HG03442 (cell line): ENCODE measurements at regions not wholly inside any gene's neighbourhood (a gene's known extent, or its start where the extent isn't known, plus 50 kb on each side); places are given as distances from the start of the nearest gene placed in this dataset.
A peak's percentile ranks its signal among the peaks of the same experiment; 100 is the strongest.

Experiments used
- ATAC-seq: cut with Tn5 transposase; IDR thresholded peaks from one replicate; pipeline ENCODE4 v1.9.1; 2021; ENCODE audit warnings: mild to moderate bottlenecking, moderate library complexity; ENCODE audit not compliant: unreplicated experiment

DNA sequence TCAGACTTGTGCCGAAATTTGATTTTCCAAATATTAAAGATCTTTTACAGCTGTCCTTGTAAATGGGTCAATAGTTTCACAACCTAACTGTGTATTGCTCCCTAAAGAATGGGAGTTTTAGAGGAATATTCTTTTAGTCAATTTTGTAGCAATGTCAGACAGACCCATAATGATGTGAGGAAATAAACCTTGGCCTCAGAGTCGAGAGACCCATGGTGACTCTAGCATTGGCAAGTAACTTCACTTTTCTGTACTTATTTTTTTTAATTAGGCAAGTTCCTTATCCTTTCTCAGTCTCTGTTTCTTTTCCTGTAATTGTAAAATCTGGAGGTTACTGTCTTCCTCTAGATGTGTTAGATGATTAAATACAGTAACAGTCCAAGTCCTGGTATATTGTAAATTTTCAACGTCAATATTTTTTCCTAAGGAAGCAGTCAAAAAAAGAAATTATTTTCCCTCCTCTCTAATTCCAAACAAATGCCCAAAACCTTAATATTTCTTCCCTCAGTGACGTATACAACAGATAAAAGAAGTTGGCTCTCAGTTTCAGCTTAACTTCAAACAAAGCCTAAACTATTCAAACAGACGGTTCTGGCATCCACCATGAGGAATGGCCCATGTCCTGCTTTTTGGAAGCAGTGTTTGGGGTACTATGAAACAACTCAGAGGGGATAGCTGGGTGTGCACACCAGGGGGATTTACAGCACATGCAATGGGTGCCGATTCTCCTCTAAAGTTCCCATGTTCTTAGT lies 466.7 kb downstream of the TNS1 start:
- no peak for ATAC-seq

DNA sequence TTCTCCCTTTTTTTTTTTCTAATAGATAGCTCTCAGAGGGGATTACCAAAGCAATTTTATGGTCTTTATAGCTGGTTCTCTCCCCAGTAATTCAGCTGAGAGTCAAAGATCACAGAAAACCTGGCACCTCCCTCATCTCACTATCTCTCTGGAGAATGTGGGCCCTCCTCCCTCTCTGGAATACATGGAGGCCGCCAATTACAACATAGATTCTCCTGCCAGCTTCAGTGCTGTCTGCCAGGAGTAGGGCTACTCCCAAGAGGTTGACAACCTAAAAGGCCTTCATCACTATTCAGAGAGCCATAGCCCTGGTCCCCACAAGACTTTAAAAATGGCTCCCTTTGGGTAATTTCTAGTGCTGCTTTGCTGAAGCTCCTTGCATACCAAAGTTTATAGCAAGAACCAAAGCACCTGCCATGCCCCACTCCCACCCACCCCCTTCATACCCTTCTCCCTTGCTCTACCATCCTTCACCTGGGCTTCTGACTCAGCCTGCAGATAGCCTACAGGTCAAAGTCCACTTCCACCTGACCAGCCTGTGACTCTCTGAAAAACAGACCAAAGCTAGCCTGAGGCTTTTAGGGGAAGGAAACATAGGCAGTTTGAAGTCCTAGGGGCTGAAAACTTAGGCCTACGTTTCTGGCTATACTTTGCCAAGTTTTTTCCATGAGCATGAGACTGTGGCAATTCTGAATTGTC lies 472.3 kb downstream of the TNS1 start:
- ATAC-seq: no peak

DNA sequence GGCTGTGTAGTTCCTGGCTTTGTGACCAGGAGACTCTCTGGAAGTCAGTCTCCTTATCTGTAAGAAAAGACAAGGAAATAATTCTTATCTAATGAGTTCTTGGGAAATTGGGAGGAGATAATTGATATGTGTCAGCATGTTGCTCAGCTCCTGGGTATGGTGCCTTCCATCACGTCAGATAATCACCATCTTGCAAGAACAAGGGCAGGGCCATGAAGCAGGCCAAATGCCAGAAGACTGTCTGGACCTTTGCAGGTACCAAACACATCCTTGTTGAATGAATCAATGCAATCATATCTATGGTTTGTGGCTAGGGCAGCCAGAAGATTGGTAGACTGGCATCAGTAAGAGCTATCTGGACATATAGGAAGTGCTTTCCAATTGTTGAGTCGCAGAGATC lies 473.5 kb downstream of the TNS1 start:
- no peak for ATAC-seq

GRCh38 chr2:217527590-217528202 lies 475.1 kb downstream of the TNS1 start:
- no peak for ATAC-seq

DNA sequence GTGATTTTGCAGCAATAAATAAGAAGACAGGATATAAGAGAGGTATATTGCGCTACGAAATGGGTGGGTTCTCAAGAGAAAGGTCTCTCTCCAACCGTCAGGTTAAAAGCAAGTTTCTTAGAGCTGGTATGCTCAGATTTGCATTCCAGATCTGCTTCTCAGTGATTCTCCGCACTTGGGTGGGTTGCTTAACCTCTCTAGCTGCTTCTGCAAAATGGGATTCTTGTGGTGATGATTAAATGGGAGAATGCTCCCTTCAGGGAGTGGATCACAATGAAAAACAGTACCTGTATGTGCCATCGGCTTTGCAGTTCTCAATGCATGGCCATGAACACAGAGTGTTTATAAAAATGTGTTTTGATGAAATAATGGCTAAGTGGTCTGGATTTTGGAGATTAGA lies 477.7 kb downstream of the TNS1 start:
- ATAC-seq: no peak

- ATAC-seq: no peak
Observed at GRCh38 chr2:217523286-217523685, 479.5 kb downstream of the TNS1 start.

GRCh38 chr2:217521820-217522219 lies 481.0 kb downstream of the TNS1 start:
- ATAC-seq: no peak

DNA sequence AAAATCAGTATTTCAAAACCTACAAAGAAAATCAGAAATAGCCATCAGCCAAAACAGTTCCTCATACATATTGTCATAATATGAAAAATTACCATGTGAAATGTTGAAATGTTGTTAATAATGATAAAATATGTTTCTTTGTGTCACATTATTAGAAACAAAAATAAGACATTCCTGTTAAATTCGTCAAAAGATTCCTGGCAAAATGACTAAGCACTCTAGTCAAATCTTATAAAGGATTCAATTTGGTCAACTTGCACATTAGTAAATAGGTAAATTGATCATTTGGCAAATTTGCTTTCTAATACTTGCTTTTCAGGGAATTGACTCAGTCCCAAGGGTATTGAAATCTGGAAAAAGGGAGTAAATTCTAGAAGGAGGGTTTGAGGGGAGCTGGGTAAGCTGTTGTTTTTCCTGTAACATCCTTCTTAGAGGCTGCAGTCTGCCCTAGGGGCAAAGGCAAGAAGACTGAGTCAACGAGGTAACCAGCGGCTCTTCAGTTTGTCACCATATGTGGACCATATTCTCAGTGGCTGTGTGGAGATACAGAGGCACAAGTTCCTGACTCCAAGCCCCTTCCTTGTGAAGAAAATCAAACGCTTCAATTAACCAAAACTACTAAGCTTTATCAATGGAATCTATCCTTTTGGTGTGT lies 482.3 kb downstream of the TNS1 start:
- no peak for ATAC-seq

- ATAC-seq: no peak
Observed at GRCh38 chr2:217517402-217517801, 485.4 kb downstream of the TNS1 start.

GRCh38 chr2:217515615-217516309 lies 487.0 kb downstream of the TNS1 start:
- no peak for ATAC-seq

DNA sequence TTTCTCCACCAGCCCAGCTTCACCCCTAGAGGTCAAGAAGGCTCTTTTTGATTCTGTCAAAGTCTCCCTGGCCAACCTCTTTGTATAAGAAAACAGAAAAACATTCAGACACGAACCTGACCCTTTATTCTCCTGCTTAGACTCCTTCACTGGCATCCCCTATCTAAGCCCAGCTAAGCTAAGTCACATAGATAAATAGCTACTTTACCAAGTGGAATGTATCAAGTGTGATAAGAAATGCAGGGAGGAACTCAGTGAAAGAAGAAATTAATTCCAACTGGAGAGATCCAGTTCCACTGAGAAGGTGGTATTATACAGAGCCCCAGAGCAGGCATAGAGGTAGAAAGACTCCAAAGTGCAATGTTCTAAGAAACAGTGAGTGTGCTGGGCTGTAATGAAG lies 489.5 kb downstream of the TNS1 start:
- no peak for ATAC-seq

GRCh38 chr2:217512728-217513127 lies 490.1 kb downstream of the TNS1 start:
- no peak for ATAC-seq

DNA sequence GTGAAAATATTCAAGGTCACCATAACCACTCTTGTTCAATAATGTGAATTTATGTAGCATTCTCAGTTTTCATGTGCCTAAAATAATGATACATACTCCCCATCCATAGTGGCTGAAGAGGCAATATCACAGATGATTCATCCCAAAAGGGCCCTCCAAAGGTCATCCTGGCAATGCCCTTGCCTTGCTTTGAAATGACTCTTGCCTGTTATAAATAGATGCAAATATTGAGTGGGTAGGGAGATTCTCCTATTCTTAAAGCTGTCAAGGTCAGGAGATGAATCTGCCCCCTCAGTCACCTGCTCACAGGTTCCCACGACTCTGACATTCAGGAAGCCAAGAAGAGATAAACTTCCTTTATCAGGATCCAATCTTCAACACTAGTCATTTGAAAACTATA lies 490.5 kb downstream of the TNS1 start:
- ATAC-seq: no peak

DNA sequence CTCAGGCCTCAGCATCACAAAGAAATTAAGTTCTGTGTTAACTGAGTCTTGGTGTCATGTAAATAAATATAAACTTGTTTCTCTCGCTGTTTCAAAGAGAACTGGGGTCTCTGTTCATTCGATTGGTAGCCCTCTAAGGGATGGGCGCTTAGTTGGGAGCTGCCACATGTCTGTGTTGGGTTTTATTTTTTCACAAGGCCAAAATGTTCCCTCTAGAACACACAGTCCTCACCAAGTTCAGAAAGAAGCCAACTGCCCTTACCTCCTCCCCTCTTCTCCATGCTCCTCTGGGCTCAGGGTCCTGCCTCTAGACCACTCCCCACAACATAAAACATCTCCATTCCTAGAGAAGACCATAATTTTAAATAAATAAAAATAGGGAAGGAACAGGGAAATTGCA lies 490.9 kb downstream of the TNS1 start:
- no peak for ATAC-seq

- ATAC-seq: peak; percentile 72
Observed at GRCh38 chr2:217510771-217511291, 492.0 kb downstream of the TNS1 start.

DNA sequence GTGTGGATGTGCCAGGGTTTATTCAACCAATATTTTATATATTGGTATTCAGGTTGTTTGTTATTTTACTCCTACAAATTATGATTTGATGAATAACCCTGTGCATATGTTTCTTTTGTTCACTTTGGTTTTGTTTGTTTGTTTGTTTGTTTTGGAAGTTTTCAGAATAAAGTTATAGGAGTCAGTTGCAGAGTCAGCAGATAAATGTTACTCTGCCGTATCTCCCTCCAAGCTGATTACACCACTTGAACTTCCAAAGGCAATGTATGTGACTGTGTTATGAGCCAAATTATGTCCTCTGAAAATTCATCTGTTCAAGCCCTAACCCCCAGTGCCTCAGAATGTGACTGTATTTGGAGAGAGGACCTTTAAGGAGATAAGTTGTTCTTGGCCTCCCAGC lies 497.5 kb downstream of the TNS1 start:
- no peak for ATAC-seq

GRCh38 chr2:217501887-217502286 lies 500.9 kb downstream of the TNS1 start:
- ATAC-seq: no peak

GRCh38 chr2:217497843-217498377 lies 504.9 kb downstream of the TNS1 start:
- no peak for ATAC-seq

DNA sequence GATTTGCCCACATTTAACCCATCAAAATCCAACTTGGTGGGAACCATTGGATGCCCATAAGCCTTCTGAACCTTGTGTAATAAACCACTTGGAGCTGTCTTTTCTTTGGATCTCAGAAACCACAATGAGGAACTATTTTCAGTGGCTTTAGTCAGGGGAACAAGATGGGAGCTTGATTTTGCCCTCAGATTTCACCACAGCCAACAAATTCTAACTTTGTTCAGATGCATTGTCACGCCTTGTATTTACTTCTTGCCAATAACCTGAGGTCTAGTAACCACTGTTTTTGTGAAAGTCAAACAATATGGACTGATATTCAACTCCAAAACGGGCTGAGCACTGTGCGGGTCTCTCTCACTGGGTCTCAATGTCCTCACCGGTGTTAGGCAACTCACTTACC lies 508.2 kb downstream of the TNS1 start:
- ATAC-seq: no peak

- no peak for ATAC-seq
Observed at GRCh38 chr2:217491271-217491670, 511.5 kb downstream of the TNS1 start.
